ENCODE measurements at regions not wholly inside any gene's neighbourhood (a gene's known extent, or its start where the extent isn't known, plus 50 kb on each side); places are given as distances from the start of the nearest gene placed in this dataset.

GRCh38 chr2:146365041-146365440 lies 1479.8 kb upstream of the ACVR2A start:
- ATAC-seq (no peak), DNase-seq (no peak)
- Mint-ChIP-seq H3K27me3 (ENCODE audit: low read depth) (no peaks in the 10 kb centered on the region), H3K36me3 (ENCODE audit: insufficient read depth) (no peaks in the 10 kb centered on the region), H3K9me3 (peaks cover 16% of the 10 kb centered on the region), H3K4me3 (no peak overlapping the region), H3K4me1 (ENCODE audit: low read depth) (no peaks in the 10 kb centered on the region)

GRCh38 chr2:146363731-146364130 lies 1481.1 kb upstream of the ACVR2A start:
- no peaks in the 10 kb centered on the region for H3K4me1 Mint-ChIP-seq (ENCODE audit: low read depth)

GRCh38 chr2:146351689-146352088 lies 1493.1 kb upstream of the ACVR2A start:
- Mint-ChIP-seq H3K9me3 (no peaks in the 10 kb centered on the region), H3K4me1 (ENCODE audit: low read depth) (no peaks in the 10 kb centered on the region), H3K4me3 (no peak overlapping the region), H3K36me3 (ENCODE audit: insufficient read depth) (no peaks in the 10 kb centered on the region), H3K27me3 (ENCODE audit: low read depth) (no peaks in the 10 kb centered on the region)
- DNase-seq (no peak), ATAC-seq (no peak)

More at GRCh38 chr2:146363731-146364130, 1481.1 kb upstream of the ACVR2A start:
- H3K9me3 Mint-ChIP-seq: peaks cover 10% of the 10 kb centered on the region
- ATAC-seq (no peak), DNase-seq (no peak)
- no peak overlapping the region for H3K4me3 Mint-ChIP-seq
- H3K27me3 Mint-ChIP-seq (ENCODE audit: low read depth): no peaks in the 10 kb centered on the region
- no peaks in the 10 kb centered on the region for H3K36me3 Mint-ChIP-seq (ENCODE audit: insufficient read depth)

GRCh38 chr2:146349334-146349733 lies 1495.5 kb upstream of the ACVR2A start:
- ATAC-seq (no peak), DNase-seq (no peak)
- H3K36me3 Mint-ChIP-seq (ENCODE audit: insufficient read depth): no peaks in the 10 kb centered on the region
- H3K4me3 Mint-ChIP-seq: no peak overlapping the region
- H3K27me3 Mint-ChIP-seq (ENCODE audit: low read depth): no peaks in the 10 kb centered on the region
- H3K9me3 Mint-ChIP-seq: no peaks in the 10 kb centered on the region
- no peaks in the 10 kb centered on the region for H3K4me1 Mint-ChIP-seq (ENCODE audit: low read depth)

- H3K4me3 Mint-ChIP-seq: no peak overlapping the region
- H3K9me3 Mint-ChIP-seq: no peaks in the 10 kb centered on the region
- DNase-seq (no peak), ATAC-seq (no peak)
- H3K4me1 Mint-ChIP-seq (ENCODE audit: low read depth): no peaks in the 10 kb centered on the region
- no peaks in the 10 kb centered on the region for H3K27me3 Mint-ChIP-seq (ENCODE audit: low read depth)
- H3K36me3 Mint-ChIP-seq (ENCODE audit: insufficient read depth): no peaks in the 10 kb centered on the region
These were observed 1519.9 kb upstream of the ACVR2A start for GRCh38 chr2:146324951-146325350.

- Mint-ChIP-seq H3K27me3 (ENCODE audit: low read depth) (no peaks in the 10 kb centered on the region), H3K36me3 (ENCODE audit: insufficient read depth) (no peaks in the 10 kb centered on the region), H3K9me3 (no peaks in the 10 kb centered on the region), H3K4me1 (ENCODE audit: low read depth) (no peaks in the 10 kb centered on the region), H3K4me3 (no peak overlapping the region)
- DNase-seq (no peak), ATAC-seq (no peak)
These were observed 1521.3 kb upstream of the ACVR2A start for GRCh38 chr2:146323564-146323963.

- DNase-seq (no peak), ATAC-seq (no peak)
- Mint-ChIP-seq H3K4me1 (ENCODE audit: low read depth) (no peaks in the 10 kb centered on the region), H3K36me3 (ENCODE audit: insufficient read depth) (no peaks in the 10 kb centered on the region), H3K27me3 (ENCODE audit: low read depth) (no peaks in the 10 kb centered on the region), H3K9me3 (no peaks in the 10 kb centered on the region), H3K4me3 (no peak overlapping the region)
These were observed 1523.7 kb upstream of the ACVR2A start for GRCh38 chr2:146321175-146321574.

GRCh38 chr2:146317959-146318358 lies 1526.9 kb upstream of the ACVR2A start:
- DNase-seq (no peak), ATAC-seq (no peak)
- H3K27me3 Mint-ChIP-seq (ENCODE audit: low read depth): no peaks in the 10 kb centered on the region
- no peaks in the 10 kb centered on the region for H3K36me3 Mint-ChIP-seq (ENCODE audit: insufficient read depth)
- no peak overlapping the region for H3K4me3 Mint-ChIP-seq
- H3K9me3 Mint-ChIP-seq: no peaks in the 10 kb centered on the region
- peaks cover under 1% of the 10 kb centered on the region for H3K4me1 Mint-ChIP-seq (ENCODE audit: low read depth)

- Mint-ChIP-seq H3K4me1 (ENCODE audit: low read depth) (peaks cover 1% of the 10 kb centered on the region), H3K36me3 (ENCODE audit: insufficient read depth) (no peaks in the 10 kb centered on the region), H3K27me3 (ENCODE audit: low read depth) (no peaks in the 10 kb centered on the region), H3K9me3 (peaks cover 5% of the 10 kb centered on the region), H3K4me3 (no peak overlapping the region)
- DNase-seq (no peak), ATAC-seq (no peak)
These were observed 1531.9 kb upstream of the ACVR2A start for GRCh38 chr2:146312899-146313298.

GRCh38 chr2:146305164-146305563 lies 1539.7 kb upstream of the ACVR2A start:
- ATAC-seq: no peak
- H3K27me3 Mint-ChIP-seq (ENCODE audit: low read depth): no peaks in the 10 kb centered on the region

GRCh38 chr2:146301287-146301686 lies 1543.5 kb upstream of the ACVR2A start:
- no peaks in the 10 kb centered on the region for H3K36me3 Mint-ChIP-seq (ENCODE audit: insufficient read depth)
- ATAC-seq: no peak
- no peaks in the 10 kb centered on the region for H3K4me1 Mint-ChIP-seq (ENCODE audit: low read depth)
- DNase-seq: no peak
- H3K4me3 Mint-ChIP-seq: no peak overlapping the region
- H3K9me3 Mint-ChIP-seq: peaks cover 22% of the 10 kb centered on the region
- H3K27me3 Mint-ChIP-seq (ENCODE audit: low read depth): no peaks in the 10 kb centered on the region

More at GRCh38 chr2:146305164-146305563, 1539.7 kb upstream of the ACVR2A start:
- Mint-ChIP-seq H3K4me3 (no peak overlapping the region), H3K36me3 (ENCODE audit: insufficient read depth) (no peaks in the 10 kb centered on the region), H3K4me1 (ENCODE audit: low read depth) (no peaks in the 10 kb centered on the region), H3K9me3 (peaks cover 17% of the 10 kb centered on the region)
- DNase-seq: no peak

- ATAC-seq (no peak), DNase-seq (no peak)
- Mint-ChIP-seq H3K4me1 (ENCODE audit: low read depth) (no peaks in the 10 kb centered on the region), H3K9me3 (peaks cover 19% of the 10 kb centered on the region), H3K4me3 (no peak overlapping the region), H3K27me3 (ENCODE audit: low read depth) (no peaks in the 10 kb centered on the region), H3K36me3 (ENCODE audit: insufficient read depth) (no peaks in the 10 kb centered on the region)
These were observed 1549.7 kb upstream of the ACVR2A start for GRCh38 chr2:146295080-146295670.

- Mint-ChIP-seq H3K36me3 (ENCODE audit: insufficient read depth) (no peaks in the 10 kb centered on the region), H3K4me3 (no peak overlapping the region), H3K9me3 (peaks cover 13% of the 10 kb centered on the region), H3K27me3 (ENCODE audit: low read depth) (no peaks in the 10 kb centered on the region), H3K4me1 (ENCODE audit: low read depth) (no peaks in the 10 kb centered on the region)
- DNase-seq (no peak), ATAC-seq (no peak)
These were observed 1557.5 kb upstream of the ACVR2A start for GRCh38 chr2:146287281-146287680.

- DNase-seq: no peak
- no peak for ATAC-seq
- H3K36me3 Mint-ChIP-seq (ENCODE audit: insufficient read depth): no peaks in the 10 kb centered on the region
- H3K9me3 Mint-ChIP-seq: no peaks in the 10 kb centered on the region
- no peaks in the 10 kb centered on the region for H3K4me1 Mint-ChIP-seq (ENCODE audit: low read depth)
- H3K27me3 Mint-ChIP-seq (ENCODE audit: low read depth): no peaks in the 10 kb centered on the region
- H3K4me3 Mint-ChIP-seq: no peak overlapping the region
These were observed 1565.9 kb upstream of the ACVR2A start for GRCh38 chr2:146278881-146279280.

GRCh38 chr2:146271131-146271831 lies 1573.5 kb upstream of the ACVR2A start:
- Mint-ChIP-seq H3K36me3 (ENCODE audit: insufficient read depth) (no peaks in the 10 kb centered on the region), H3K4me3 (no peak overlapping the region), H3K27me3 (ENCODE audit: low read depth) (no peaks in the 10 kb centered on the region), H3K4me1 (ENCODE audit: low read depth) (no peaks in the 10 kb centered on the region), H3K9me3 (no peaks in the 10 kb centered on the region)
- DNase-seq (no peak), ATAC-seq (no peak)
